22Rv1 (cell line): ENCODE measurements at regions not wholly inside any gene's neighbourhood (a gene's known extent, or its start where the extent isn't known, plus 50 kb on each side); places are given as distances from the start of the nearest gene placed in this dataset.

Experiments used
- CTCF ChIP-seq: fragments of 450-650 bp; IDR thresholded peaks from 2 replicates; pipeline ENCODE4 v1.5.1; 2017; ENCODE audit warnings: mild to moderate bottlenecking
- ZFX ChIP-seq: fragments of 450-650 bp; IDR thresholded peaks from 2 replicates; pipeline ENCODE4 v1.6.1; 2017; ENCODE audit warnings: antibody characterized with exemption, borderline replicate concordance

- TF ChIP-seq CTCF (no peak), ZFX (no peak)
These were observed 66.2 kb upstream of the NFE2L3 start for GRCh38 chr7:26085771-26086170.
